ENCODE measurements at regions not wholly inside any gene's neighbourhood (a gene's known extent, or its start where the extent isn't known, plus 50 kb on each side); places are given as distances from the start of the nearest gene placed in this dataset.
"Not testable (repeated sequence)": the region's sequence is repeated elsewhere in the genome, so short reads cannot be mapped to it uniquely, and the experiment has no call there.

DNA sequence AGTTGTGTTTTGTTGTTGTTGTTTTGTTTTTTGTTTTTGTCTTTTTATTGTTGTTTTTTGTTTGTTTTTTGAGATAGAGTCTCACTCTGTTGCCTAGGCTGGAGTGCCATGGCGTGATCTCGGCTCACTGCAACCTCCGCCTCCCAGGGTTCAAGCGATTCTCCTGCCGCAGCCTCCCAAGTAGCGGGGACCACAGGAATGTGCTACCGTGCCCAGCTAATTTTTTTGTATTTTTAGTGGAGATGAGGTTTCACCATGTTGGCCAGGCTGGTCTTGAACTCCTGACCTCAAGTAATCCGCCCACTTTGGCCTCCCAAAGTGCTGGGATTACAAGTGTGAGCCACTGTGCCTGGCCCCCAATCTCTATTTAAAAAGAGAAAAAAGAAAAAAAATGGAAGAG, 109.0 kb upstream of the DAPK1 start:
- TF ChIP-seq POLR2A (IDR thresholded peaks at IDR 0.05; ENCODE audit: borderline replicate concordance, extremely low read depth, insufficient read depth, insufficient read length); EZH2phosphoT487 (IDR thresholded peaks at IDR 0.05; ENCODE audit: borderline replicate concordance); ELF1 (IDR thresholded peaks at IDR 0.05; ENCODE audit: borderline replicate concordance, low read depth); POLR2AphosphoS5 (IDR thresholded peaks at IDR 0.05; ENCODE audit: low read depth, low read length); TCF7L2 (IDR thresholded peaks at IDR 0.05; ENCODE audit: borderline replicate concordance, extremely low read depth, insufficient read depth, insufficient read length); YY1 (IDR thresholded peaks at IDR 0.05; ENCODE audit: extremely low read depth, insufficient replicate concordance, low read depth, low read length); ZNF274 (IDR thresholded peaks at IDR 0.05; ENCODE audit: low read depth, low read length); CEBPB (IDR thresholded peaks at IDR 0.05; ENCODE audit: low read depth); RAD21 (IDR thresholded peaks at IDR 0.05; ENCODE audit: low read depth): not testable (repeated sequence)
- TF ChIP-seq, protein P1, sequence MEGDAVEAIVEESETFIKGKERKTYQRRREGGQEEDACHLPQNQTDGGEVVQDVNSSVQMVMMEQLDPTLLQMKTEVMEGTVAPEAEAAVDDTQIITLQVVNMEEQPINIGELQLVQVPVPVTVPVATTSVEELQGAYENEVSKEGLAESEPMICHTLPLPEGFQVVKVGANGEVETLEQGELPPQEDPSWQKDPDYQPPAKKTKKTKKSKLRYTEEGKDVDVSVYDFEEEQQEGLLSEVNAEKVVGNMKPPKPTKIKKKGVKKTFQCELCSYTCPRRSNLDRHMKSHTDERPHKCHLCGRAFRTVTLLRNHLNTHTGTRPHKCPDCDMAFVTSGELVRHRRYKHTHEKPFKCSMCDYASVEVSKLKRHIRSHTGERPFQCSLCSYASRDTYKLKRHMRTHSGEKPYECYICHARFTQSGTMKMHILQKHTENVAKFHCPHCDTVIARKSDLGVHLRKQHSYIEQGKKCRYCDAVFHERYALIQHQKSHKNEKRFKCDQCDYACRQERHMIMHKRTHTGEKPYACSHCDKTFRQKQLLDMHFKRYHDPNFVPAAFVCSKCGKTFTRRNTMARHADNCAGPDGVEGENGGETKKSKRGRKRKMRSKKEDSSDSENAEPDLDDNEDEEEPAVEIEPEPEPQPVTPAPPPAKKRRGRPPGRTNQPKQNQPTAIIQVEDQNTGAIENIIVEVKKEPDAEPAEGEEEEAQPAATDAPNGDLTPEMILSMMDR (IDR thresholded peaks at IDR 0.05 in 2 of 3, conservative IDR thresholded peaks at IDR 0.05 in 1 of 3; ENCODE audit: borderline replicate concordance in 1 of 3, insufficient read depth in 1 of 3, low read depth in 2 of 3, low read length in 2 of 3), result not testable (repeated sequence)

Measured in HCT116 (cell line).